Right lobe of liver (tissue), 6 donors: ENCODE measurements at regions not wholly inside any gene's neighbourhood (a gene's known extent, or its start where the extent isn't known, plus 50 kb on each side); places are given as distances from the start of the nearest gene placed in this dataset.

Source experiments
- ATAC-seq, 4 donors: fragments of 200-7000 bp; cut with Tn5 transposase; one replicate each; pipeline ENCODE4 v1.9.1; 2020; ENCODE audit warnings: mild to moderate bottlenecking in 4 of 4, moderate library complexity in 4 of 4
- DNase-seq, 3 donors: peaks; one replicate each; pipeline ENCODE4 v3.0.0-alpha.2; 2020
- H3K27ac ChIP-seq, 3 donors: fragments of 200-600 bp; one replicate each; pipeline ENCODE4 v1.8.0; 2022
- H3K27me3 ChIP-seq, 2 donors: fragments of 200-600 bp; one replicate each; pipeline ENCODE4 v1.8.0; 2022
- H3K36me3 ChIP-seq, 4 donors: fragments of 200-600 bp; sonication (generic) in 1 of 4; one replicate each; pipeline versions ENCODE4 v1.5.1 to v1.8.0; 2017 to 2022; ENCODE audit warnings: control low read depth in 1 of 4
- H3K4me1 ChIP-seq, 4 donors: fragments of 200-600 bp; sonication (generic) in 1 of 4; one replicate each; pipeline versions ENCODE4 v1.5.1 to v1.8.0; 2017 to 2022; ENCODE audit warnings: control low read depth in 1 of 4
- H3K4me3 ChIP-seq, 3 donors: fragments of 200-600 bp; one replicate each; pipeline ENCODE4 v1.8.0; 2022
- H3K9me3 ChIP-seq, 4 donors: fragments of 200-600 bp; sonication (generic) in 1 of 4; one replicate each; pipeline versions ENCODE4 v1.5.1 to v1.8.0; 2017 to 2022; ENCODE audit warnings: control low read depth in 1 of 4
- POLR2A ChIP-seq: fragments of 450-650 bp; IDR thresholded peaks from one replicate; pipeline ENCODE4 v1.6.1; 2017; ENCODE audit warnings: antibody characterized with exemption, mild to moderate bottlenecking
- WGBS: methylation state at CpG from one replicate; pipeline ENCODE4 v1.1.6; 2018; ENCODE audit warnings: low coverage, low lambda C conversion rate; ENCODE audit not compliant: insufficient coverage; ENCODE audit errors: missing lambda C conversion rate; 5-methylcytosine and 5-hydroxymethylcytosine counted together
- intact Hi-C, 2 donors: fragments of 100-400 bp; cut with DNase I; formaldehyde crosslinking; loops; one replicate each; pipeline versions ENCODE4 v1.11.2 to v1.14.1; 2022
- TF ChIP-seq, protein P1 (sequence below), 4 donors: fragments of 200-600 bp in 3 of 4; fragments of 450-650 bp in 1 of 4; IDR thresholded peaks; one replicate each; pipeline versions ENCODE4 v1.5.1 to v1.8.0; 2016 to 2022; ENCODE audit warnings: antibody characterized with exemption in 4 of 4, mild to moderate bottlenecking in 2 of 4
- donor health status: DM: no; HTN: yes; CAD: no.
- donor health status: DM: no; HTN: no; CAD: no.
- donor health status: DM: no; HTN: no; CAD: no.
- donor health status: DM: no; HTN: yes; CAD: no.
- donor health status: DM: no; HTN: yes; CAD: no.

DNA sequence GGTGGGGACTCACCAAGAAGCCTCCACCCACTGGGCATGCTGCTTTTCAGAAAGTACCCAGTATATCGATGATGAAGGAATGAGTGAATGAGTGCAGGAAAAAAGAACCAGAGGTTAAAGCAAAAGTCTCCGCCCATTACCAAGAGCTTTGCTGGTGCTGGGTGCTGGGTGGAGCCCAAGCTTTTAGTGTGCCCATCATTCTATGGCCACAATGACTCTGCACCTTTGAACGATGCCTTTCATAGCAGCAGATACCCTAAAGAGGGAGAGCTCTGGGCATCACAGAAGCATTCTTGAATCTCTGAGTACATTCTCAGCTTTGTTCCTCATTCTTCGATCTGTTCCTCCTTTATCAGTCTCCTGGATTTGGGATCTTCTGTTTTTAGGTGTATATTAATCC is 450.7 kb upstream of the CCL2 start:
- TF ChIP-seq, protein P1, sequence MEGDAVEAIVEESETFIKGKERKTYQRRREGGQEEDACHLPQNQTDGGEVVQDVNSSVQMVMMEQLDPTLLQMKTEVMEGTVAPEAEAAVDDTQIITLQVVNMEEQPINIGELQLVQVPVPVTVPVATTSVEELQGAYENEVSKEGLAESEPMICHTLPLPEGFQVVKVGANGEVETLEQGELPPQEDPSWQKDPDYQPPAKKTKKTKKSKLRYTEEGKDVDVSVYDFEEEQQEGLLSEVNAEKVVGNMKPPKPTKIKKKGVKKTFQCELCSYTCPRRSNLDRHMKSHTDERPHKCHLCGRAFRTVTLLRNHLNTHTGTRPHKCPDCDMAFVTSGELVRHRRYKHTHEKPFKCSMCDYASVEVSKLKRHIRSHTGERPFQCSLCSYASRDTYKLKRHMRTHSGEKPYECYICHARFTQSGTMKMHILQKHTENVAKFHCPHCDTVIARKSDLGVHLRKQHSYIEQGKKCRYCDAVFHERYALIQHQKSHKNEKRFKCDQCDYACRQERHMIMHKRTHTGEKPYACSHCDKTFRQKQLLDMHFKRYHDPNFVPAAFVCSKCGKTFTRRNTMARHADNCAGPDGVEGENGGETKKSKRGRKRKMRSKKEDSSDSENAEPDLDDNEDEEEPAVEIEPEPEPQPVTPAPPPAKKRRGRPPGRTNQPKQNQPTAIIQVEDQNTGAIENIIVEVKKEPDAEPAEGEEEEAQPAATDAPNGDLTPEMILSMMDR (IDR thresholded peaks at IDR 0.05), result no peak
- TF ChIP-seq POLR2A, result no peak
- 38% methylated on average over 4 of the region's 4 CpGs for WGBS
- intact Hi-C loops, result no loop called here
- Histone ChIP-seq H3K27me3 (no peaks in the 10 kb centered on the region), H3K9me3 (no peaks in the 10 kb centered on the region), H3K4me1 (no peaks in the 10 kb centered on the region), H3K27ac (no peak overlapping the region), H3K4me3 (no peak overlapping the region), H3K36me3 (no peaks in the 10 kb centered on the region)
- DNase-seq (no peak), ATAC-seq (no peak)

DNA sequence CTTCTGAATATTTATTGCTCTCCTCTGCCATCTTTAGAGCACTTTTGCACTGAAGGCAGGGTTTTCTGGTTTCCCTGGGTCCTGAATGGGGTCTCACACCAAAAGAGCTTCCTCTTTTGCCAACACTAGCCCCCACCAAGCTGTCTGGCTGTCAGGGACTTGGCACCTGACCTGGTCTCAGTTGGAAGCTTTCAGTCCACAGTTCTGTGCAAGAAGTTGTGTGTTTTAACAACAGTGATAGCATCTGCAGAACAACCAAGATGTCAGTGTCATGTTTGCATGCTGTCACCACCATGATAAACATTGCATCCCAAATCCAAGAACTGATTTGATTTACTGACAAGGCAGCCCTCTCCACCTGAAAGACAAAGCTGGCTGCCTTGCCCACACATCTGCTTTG is 448.5 kb upstream of the CCL2 start:
- no peaks in the 10 kb centered on the region for H3K4me1 ChIP-seq
- intact Hi-C loops, result no loop called here
- H3K27ac ChIP-seq, result no peak overlapping the region
- no peaks in the 10 kb centered on the region for H3K27me3 ChIP-seq
- H3K36me3 ChIP-seq, result no peaks in the 10 kb centered on the region
- no peak for ATAC-seq
- DNase-seq, result no peak
- H3K4me3 ChIP-seq, result no peak overlapping the region
- TF ChIP-seq, protein P1 (IDR thresholded peaks at IDR 0.05), result no peak
- no peak for TF ChIP-seq POLR2A
- no peaks in the 10 kb centered on the region for H3K9me3 ChIP-seq

DNA sequence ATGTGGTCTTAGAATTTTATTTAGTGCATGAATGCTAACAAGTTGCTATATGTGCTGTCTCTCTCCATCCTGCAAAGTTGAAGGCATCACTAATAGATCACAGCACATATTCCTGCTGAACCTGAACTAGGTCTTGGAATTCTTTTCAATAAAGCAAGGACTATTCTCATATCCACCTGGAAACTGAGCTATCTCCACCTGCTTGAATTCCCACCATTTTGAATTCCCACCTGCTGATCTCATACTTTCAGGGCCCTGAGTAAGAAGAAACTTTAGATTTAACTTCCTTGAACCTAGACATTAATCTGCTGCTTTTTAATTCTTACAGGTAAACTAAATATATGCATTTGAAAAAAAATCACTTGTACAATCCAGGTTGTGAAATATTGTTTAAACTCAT is 445.3 kb upstream of the CCL2 start:
- H3K27ac ChIP-seq, result no peak overlapping the region
- no peak for DNase-seq
- H3K9me3 ChIP-seq, result no peaks in the 10 kb centered on the region
- ATAC-seq, result no peak
- H3K4me3 ChIP-seq, result no peak overlapping the region
- no peaks in the 10 kb centered on the region for H3K4me1 ChIP-seq
- intact Hi-C loops, result no loop called here
- H3K36me3 ChIP-seq, result no peaks in the 10 kb centered on the region
- no peaks in the 10 kb centered on the region for H3K27me3 ChIP-seq
- TF ChIP-seq POLR2A, result no peak
- TF ChIP-seq, protein P1 (IDR thresholded peaks at IDR 0.05), result no peak

DNA sequence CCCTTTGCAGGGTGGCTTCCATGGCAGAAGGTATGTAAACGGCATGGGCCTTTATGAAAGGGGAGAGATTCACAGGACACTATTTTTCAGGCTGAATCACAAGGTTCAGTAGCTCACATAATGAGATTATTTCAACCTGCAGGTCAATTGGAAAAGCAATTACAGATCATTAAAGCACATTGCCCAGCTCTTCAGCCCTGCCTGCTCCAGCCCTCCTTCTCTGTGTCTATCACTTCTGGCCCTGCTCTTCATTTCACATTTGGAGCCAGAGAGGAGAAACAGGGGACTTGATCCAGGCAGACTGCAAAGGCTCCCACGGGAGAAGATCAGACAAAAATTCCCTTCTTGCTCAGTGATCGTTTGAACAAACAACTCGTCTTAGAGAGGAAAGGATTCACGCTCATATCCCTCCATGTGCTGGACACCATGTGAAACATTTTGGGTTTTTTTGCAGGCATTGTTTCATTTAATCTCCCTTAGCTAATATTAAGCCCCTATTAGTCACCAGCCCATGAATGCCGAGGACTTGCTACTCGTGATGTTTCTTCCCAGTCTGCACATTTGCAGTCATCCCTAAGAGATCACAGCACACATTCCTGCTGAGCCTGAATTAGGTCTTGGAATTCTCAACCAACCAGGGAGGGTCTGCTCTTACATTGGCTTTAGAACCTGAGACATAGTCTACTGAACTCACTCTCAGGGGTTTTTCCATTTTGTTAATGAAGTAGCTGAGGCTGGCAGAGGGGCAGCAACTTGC is 443.9 kb upstream of the CCL2 start:
- no peaks in the 10 kb centered on the region for H3K9me3 ChIP-seq
- ATAC-seq (no peak), DNase-seq (no peak)
- H3K27me3 ChIP-seq, result no peaks in the 10 kb centered on the region
- H3K4me3 ChIP-seq, result no peak overlapping the region
- H3K27ac ChIP-seq, result no peak overlapping the region
- intact Hi-C loops, result no loop called here
- no peaks in the 10 kb centered on the region for H3K36me3 ChIP-seq
- no peaks in the 10 kb centered on the region for H3K4me1 ChIP-seq
- 26% methylated on average over 6 of the region's 7 CpGs for WGBS
- no peak for TF ChIP-seq POLR2A

DNA sequence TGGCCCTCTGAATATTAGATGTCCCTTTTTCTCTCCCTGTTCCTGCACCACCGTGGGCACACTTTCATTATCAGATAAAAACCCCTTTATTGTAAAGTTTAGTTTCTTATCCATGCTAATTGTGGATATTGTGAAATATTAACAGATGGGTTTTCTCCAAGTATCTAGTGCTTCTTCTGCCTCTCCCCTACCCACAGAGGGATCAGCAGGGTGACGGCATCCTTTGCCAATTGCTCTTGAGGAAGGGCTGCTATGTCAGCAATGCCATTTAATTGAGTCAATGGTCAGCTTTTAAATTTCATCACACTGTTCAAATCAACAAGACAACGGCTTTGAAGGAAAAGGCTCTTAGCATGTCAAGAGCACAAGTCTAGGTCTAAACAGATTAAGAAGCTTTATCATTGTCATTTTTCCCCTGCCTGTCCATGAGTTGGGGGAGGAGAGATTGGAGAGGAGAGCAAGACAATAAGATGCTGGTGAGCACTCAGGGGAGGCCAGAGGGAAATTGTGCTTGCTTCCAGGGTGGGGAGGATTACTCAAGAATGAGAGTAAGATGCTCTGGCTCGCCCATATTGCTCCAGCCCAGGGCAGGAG is 443.0 kb upstream of the CCL2 start:
- no peak overlapping the region for H3K4me3 ChIP-seq
- no peak for TF ChIP-seq POLR2A
- TF ChIP-seq, protein P1 (IDR thresholded peaks at IDR 0.05), result no peak
- intact Hi-C loops, result no loop called here
- H3K9me3 ChIP-seq, result no peaks in the 10 kb centered on the region
- DNase-seq (no peak), ATAC-seq (no peak)
- H3K27me3 ChIP-seq, result no peaks in the 10 kb centered on the region
- H3K27ac ChIP-seq, result no peak overlapping the region
- H3K4me1 ChIP-seq, result no peaks in the 10 kb centered on the region
- 35% methylated on average over 4 of the region's 4 CpGs for WGBS
- no peaks in the 10 kb centered on the region for H3K36me3 ChIP-seq
